Parathyroid adenoma (tissue), 2 donors: ENCODE measurements at regions not wholly inside any gene's neighbourhood (a gene's known extent, or its start where the extent isn't known, plus 50 kb on each side); places are given as distances from the start of the nearest gene placed in this dataset.
"Not testable (repeated sequence)": the region's sequence is repeated elsewhere in the genome, so short reads cannot be mapped to it uniquely, and the experiment has no call there.

Source experiments
- H2AFZ ChIP-seq: fragments of 300-600 bp; sonication (generic); one replicate; pipeline ENCODE4 v1.7.0; 2017; ENCODE audit warnings: antibody characterized with exemption, mild to moderate bottlenecking
- H3K27ac ChIP-seq: fragments of 300-600 bp; sonication (generic); one replicate; pipeline ENCODE4 v1.7.0; 2017
- H3K27me3 ChIP-seq: fragments of 300-600 bp; sonication (generic); one replicate; pipeline ENCODE4 v1.7.0; 2017; ENCODE audit warnings: low read length; ENCODE audit not compliant: control insufficient read depth, insufficient read depth
- H3K36me3 ChIP-seq: fragments of 300-600 bp; sonication (generic); one replicate; pipeline ENCODE4 v1.7.0; 2017; ENCODE audit warnings: low read length; ENCODE audit not compliant: control insufficient read depth, insufficient read depth
- H3K4me1 ChIP-seq: fragments of 300-600 bp; sonication (generic); one replicate; pipeline ENCODE4 v1.7.0; 2017; ENCODE audit warnings: control low read depth
- H3K4me2 ChIP-seq: fragments of 300-600 bp; sonication (generic); one replicate; pipeline ENCODE4 v1.7.0; 2017; ENCODE audit warnings: low read length
- H3K4me3 ChIP-seq: fragments of 300-600 bp; sonication (generic); one replicate; pipeline ENCODE4 v1.7.0; 2017; ENCODE audit warnings: low read depth, low read length
- H3K79me2 ChIP-seq: fragments of 300-600 bp; sonication (generic); one replicate; pipeline ENCODE4 v1.7.0; 2017; ENCODE audit warnings: control low read depth
- H3K9ac ChIP-seq: fragments of 300-600 bp; sonication (generic); one replicate; pipeline ENCODE4 v1.7.0; 2017; ENCODE audit warnings: mild to moderate bottlenecking
- H3K9me3 ChIP-seq: fragments of 300-600 bp; sonication (generic); one replicate; pipeline ENCODE4 v1.7.0; 2017; ENCODE audit warnings: low read length; ENCODE audit not compliant: control insufficient read depth
- TF ChIP-seq, protein P1 (sequence below): fragments of 300-600 bp; sonication (generic); IDR thresholded peaks from one replicate; pipeline ENCODE4 v1.7.0; 2017; ENCODE audit warnings: antibody characterized with exemption, mild to moderate bottlenecking
- donor health status: primary hyperparathyroidism.

DNA sequence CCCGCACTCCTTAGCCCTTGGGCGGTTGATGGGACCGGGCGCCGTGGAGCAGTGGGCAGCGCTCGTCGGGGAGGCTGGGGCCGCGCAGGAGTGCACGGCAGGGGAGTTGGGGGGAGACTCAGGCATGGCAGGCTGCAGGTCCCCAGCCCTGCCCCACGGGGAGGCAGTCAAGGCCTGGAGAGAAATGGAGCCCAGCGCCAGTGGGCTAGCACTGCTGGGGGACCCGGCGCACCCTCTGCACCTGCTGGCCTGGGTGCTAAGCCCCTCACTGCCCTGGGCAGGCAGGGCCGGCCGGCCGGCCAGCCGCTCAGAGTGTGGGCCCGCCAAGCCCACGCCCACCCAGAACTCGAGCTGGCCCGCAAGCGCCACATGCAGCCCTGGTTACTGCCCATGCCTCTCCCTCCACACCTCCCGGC is 147.2 kb upstream of the PITRM1 start:
- no peaks in the 10 kb centered on the region for H3K36me3 ChIP-seq
- H3K27me3 ChIP-seq, result no peaks in the 10 kb centered on the region
- no peak overlapping the region for H3K4me3 ChIP-seq
- no peaks in the 10 kb centered on the region for H3K9me3 ChIP-seq
- TF ChIP-seq, protein P1, sequence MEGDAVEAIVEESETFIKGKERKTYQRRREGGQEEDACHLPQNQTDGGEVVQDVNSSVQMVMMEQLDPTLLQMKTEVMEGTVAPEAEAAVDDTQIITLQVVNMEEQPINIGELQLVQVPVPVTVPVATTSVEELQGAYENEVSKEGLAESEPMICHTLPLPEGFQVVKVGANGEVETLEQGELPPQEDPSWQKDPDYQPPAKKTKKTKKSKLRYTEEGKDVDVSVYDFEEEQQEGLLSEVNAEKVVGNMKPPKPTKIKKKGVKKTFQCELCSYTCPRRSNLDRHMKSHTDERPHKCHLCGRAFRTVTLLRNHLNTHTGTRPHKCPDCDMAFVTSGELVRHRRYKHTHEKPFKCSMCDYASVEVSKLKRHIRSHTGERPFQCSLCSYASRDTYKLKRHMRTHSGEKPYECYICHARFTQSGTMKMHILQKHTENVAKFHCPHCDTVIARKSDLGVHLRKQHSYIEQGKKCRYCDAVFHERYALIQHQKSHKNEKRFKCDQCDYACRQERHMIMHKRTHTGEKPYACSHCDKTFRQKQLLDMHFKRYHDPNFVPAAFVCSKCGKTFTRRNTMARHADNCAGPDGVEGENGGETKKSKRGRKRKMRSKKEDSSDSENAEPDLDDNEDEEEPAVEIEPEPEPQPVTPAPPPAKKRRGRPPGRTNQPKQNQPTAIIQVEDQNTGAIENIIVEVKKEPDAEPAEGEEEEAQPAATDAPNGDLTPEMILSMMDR, result no peak
- H3K79me2 ChIP-seq, result no peaks in the 10 kb centered on the region
- H3K27ac ChIP-seq, result no peak overlapping the region
- H3K4me2 ChIP-seq, result no peak overlapping the region
- H3K4me1 ChIP-seq, result no peaks in the 10 kb centered on the region
- H2AFZ ChIP-seq, result no peak overlapping the region
- no peak overlapping the region for H3K9ac ChIP-seq

DNA sequence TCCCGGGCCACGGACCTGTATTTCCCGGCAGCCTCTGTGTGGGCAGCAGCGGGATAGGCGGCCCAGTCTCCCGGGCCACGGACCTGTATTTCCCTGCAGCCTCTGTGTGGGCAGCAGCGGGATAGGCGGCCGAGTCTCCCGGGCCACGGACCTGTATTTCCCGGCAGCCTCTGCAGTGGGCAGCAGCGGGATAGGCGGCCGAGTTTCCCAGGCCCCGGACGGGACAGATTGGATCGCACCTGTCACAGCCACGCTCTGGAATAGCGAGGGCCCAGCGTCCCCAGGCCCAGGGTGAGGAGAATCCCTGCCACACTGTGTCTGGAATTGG is 145.9 kb upstream of the PITRM1 start:
- not testable (repeated sequence) for H3K9ac ChIP-seq, H3K27me3 ChIP-seq, H3K4me3 ChIP-seq, H3K4me2 ChIP-seq, H3K36me3 ChIP-seq, H3K27ac ChIP-seq, H3K4me1 ChIP-seq, H3K79me2 ChIP-seq, H3K9me3 ChIP-seq, H2AFZ ChIP-seq

DNA sequence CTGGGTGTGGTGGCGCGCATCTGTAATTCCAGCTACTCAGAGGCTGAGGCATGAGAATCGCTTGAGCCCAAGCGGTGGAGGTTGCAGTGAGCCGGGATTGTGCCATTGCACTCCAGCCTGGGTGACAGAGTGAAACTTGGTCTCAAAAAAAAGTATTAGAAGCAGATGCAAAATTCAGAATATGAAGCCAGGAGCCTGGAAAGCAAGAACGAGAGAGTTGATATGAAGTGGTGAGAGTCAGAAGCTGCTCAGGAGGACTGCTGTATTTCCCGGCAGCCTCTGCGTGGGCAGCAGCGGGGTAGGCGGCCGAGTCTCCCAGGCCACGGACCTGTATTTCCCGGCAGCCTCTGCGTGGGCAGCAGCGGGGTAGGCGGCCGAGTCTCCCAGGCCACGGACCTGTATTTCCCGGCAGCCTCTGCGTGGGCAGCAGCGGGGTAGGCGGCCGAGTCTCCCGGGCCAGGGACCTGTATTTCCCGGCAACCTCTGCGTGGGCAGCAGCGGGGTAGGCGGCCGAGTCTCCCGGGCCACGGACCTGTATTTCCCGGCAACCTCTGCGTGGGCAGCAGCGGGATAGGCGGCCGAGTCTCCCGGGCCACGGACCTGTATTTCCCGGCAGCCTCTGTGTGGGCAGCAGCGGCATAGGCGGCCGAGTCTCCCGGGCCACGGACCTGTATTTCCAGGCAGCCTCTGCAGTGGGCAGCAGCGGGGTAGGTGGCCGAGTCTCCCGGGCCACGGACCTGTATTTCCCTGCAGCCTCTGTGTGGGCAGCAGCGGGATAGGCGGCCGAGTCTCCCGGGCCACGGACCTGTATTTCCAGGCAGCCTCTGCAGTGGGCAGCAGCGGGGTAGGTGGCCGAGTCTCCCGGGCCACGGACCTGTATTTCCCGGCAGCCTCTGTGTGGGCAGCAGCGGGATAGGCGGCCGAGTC is 145.2 kb upstream of the PITRM1 start:
- not testable (repeated sequence) for H3K27me3 ChIP-seq, H3K9me3 ChIP-seq, H3K79me2 ChIP-seq, H3K27ac ChIP-seq, H3K36me3 ChIP-seq, H3K4me1 ChIP-seq, H3K4me2 ChIP-seq, H3K4me3 ChIP-seq, H3K9ac ChIP-seq, H2AFZ ChIP-seq

DNA sequence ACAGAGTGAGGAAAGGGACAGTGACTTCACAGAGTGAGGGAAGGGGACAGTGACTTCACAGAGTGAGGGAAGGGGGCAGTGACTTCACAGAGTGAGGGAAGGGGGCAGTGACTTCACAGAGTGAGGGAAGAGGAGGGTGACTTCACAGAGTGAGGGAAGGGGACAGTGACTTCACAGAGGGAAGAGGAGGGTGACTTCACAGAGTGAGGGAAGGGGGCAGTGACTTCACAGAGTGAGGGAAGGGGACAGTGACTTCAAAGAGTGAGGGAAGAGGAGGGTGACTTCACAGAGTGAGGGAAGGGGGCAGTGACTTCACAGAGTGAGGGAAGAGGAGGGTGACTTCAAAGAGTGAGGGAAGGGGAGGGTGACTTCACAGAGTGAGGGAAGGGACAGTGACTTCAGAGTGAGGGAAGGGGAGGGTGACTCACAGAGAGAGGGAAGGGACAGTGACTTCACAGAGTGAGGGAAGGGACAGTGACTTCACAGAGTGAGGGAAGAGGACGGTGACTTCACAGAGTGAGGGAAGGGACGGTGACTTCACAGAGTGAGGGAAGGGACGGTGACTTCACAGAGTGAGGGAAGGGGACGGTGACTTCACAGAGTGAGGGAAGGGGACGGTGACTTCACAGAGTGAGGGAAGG is 142.0 kb upstream of the PITRM1 start:
- not testable (repeated sequence) for H3K9me3 ChIP-seq, H3K36me3 ChIP-seq, H3K27ac ChIP-seq, H3K4me3 ChIP-seq, H3K9ac ChIP-seq, H2AFZ ChIP-seq, H3K79me2 ChIP-seq, H3K27me3 ChIP-seq, H3K4me1 ChIP-seq, H3K4me2 ChIP-seq

DNA sequence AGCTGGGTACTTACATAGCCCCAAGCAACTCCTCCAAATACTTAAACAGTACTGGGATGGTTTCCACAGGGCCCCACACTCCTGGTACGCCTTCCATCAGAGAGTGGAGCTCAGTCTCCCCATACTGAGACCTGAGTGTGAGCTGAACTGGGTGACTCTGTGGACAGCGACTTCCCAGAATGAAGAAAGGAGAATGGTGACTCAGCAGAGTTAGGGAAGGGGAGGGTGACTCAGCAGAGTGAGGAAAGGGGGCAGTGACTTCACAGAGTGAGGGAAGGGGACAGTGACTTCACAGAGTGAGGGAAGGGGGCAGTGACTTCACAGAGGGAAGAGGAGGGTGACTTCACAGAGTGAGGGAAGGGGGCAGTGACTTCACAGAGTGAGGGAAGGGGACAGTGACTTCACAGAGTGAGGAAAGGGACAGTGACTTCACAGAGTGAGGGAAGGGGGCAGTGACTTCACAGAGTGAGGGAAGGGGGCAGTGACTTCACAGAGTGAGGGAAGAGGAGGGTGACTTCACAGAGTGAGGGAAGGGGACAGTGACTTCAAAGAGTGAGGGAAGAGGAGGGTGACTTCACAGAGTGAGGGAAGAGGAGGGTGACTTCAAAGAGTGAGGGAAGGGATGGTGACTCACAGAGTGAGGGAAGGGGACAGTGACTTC is 141.3 kb upstream of the PITRM1 start:
- not testable (repeated sequence) for H3K9ac ChIP-seq, H3K27me3 ChIP-seq, H3K4me3 ChIP-seq, H3K79me2 ChIP-seq, H3K36me3 ChIP-seq, H3K4me1 ChIP-seq, H2AFZ ChIP-seq, H3K9me3 ChIP-seq, H3K4me2 ChIP-seq, H3K27ac ChIP-seq

DNA sequence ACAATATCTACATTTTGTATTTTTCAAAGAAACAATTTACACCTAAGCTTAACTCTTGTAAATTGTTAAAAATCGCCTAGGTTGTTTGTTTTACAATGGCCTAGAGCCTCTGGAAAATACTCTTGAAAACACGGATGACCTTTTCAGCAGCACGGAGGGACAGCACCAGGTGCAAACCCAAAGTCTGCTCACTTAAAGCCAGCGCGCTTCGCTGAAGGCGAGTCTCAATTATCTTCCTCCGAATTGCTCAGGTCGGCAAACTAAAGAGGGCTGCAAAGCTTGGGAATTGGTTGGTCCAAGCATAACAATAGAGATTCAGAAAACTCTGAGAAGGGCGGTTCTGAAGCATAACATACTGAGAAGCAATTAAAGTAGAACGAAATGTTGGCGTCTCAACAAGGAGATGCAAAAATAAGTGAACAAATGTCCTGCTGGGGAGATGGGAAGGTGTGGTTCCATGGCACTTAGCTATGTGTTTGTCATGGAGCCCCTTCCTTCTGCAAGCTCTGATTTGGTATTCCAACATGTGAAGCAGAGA is 139.9 kb upstream of the PITRM1 start:
- Histone ChIP-seq H3K27me3 (no peaks in the 10 kb centered on the region), H3K9ac (no peak overlapping the region), H3K9me3 (no peaks in the 10 kb centered on the region), H3K4me1 (no peaks in the 10 kb centered on the region), H3K79me2 (no peaks in the 10 kb centered on the region), H3K36me3 (no peaks in the 10 kb centered on the region), H2AFZ (no peak overlapping the region), H3K27ac (no peak overlapping the region), H3K4me2 (no peak overlapping the region), H3K4me3 (no peak overlapping the region)
- TF ChIP-seq, protein P1, result no peak
